Ishikawa (cell line): ENCODE measurements at regions not wholly inside any gene's neighbourhood (a gene's known extent, or its start where the extent isn't known, plus 50 kb on each side); places are given as distances from the start of the nearest gene placed in this dataset.

Experiments used
- CEBPB ChIP-seq: IDR thresholded peaks from 2 replicates; pipeline ENCODE4 v1.6.1; 2012
- CREB1 ChIP-seq: IDR thresholded peaks from 2 replicates; pipeline ENCODE4 v1.6.1; 2012; ENCODE audit warnings: low read depth
- EGR1 ChIP-seq: IDR thresholded peaks from 2 replicates; pipeline ENCODE4 v1.6.1; 2012
- EP300 ChIP-seq: IDR thresholded peaks from 2 replicates; pipeline ENCODE4 v1.6.1; 2012; ENCODE audit warnings: borderline replicate concordance
- FOXM1 ChIP-seq: IDR thresholded peaks from 2 replicates; pipeline ENCODE4 v1.6.1; 2012; ENCODE audit warnings: low read depth, borderline replicate concordance
- NFIC ChIP-seq: IDR thresholded peaks from 2 replicates; pipeline ENCODE4 v1.6.1; 2012
- RAD21 ChIP-seq: IDR thresholded peaks from 2 replicates; pipeline ENCODE4 v1.6.1; 2012; ENCODE audit warnings: low read depth
- REST ChIP-seq: IDR thresholded peaks from 2 replicates; pipeline ENCODE4 v1.6.1; 2012; ENCODE audit warnings: low read depth, mild to moderate bottlenecking
- TAF1 ChIP-seq: IDR thresholded peaks from 2 replicates; pipeline ENCODE4 v1.6.1; 2012; ENCODE audit warnings: low read depth, mild to moderate bottlenecking
- TCF12 ChIP-seq: IDR thresholded peaks from 2 replicates; pipeline ENCODE4 v1.6.1; 2012; ENCODE audit warnings: low read depth
- TEAD4 ChIP-seq: IDR thresholded peaks from 2 replicates; pipeline ENCODE4 v1.6.1; 2012
- USF1 ChIP-seq: IDR thresholded peaks from 2 replicates; pipeline ENCODE4 v1.6.1; 2012
- YY1 ChIP-seq: IDR thresholded peaks from 2 replicates; pipeline ENCODE4 v1.6.1; 2012; ENCODE audit warnings: low read depth
- ZBTB7A ChIP-seq: IDR thresholded peaks from 2 replicates; pipeline ENCODE4 v1.6.1; 2012; ENCODE audit warnings: low read depth
- TF ChIP-seq, protein P1 (sequence below): IDR thresholded peaks from 2 replicates; pipeline ENCODE4 v1.6.1; 2012

GRCh38 chr5:167503926-167504720 lies 787.3 kb upstream of the WWC1 start:
- TF ChIP-seq USF1 (no peak), FOXM1 (no peak), ZBTB7A (no peak), EGR1 (no peak)

- no peak for TF ChIP-seq CREB1
- TF ChIP-seq, protein P1, sequence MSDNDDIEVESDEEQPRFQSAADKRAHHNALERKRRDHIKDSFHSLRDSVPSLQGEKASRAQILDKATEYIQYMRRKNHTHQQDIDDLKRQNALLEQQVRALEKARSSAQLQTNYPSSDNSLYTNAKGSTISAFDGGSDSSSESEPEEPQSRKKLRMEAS: no peak
- TF ChIP-seq FOXM1: no peak
- no peak for TF ChIP-seq EGR1
- no peak for TF ChIP-seq TCF12
- no peak for TF ChIP-seq TEAD4
- TF ChIP-seq USF1: no peak
- TF ChIP-seq REST: no peak
Measured at GRCh38 chr5:167507463-167508233, 783.8 kb upstream of the WWC1 start.

- TF ChIP-seq TCF12 (no peak), TAF1 (no peak), CEBPB (no peak), EP300 (no peak), REST (no peak), RAD21 (no peak), CREB1 (no peak), TEAD4 (no peak), NFIC (no peak), FOXM1 (no peak)
- TF ChIP-seq, protein P1: no peak
Measured at GRCh38 chr5:167509076-167509475, 782.4 kb upstream of the WWC1 start.

DNA sequence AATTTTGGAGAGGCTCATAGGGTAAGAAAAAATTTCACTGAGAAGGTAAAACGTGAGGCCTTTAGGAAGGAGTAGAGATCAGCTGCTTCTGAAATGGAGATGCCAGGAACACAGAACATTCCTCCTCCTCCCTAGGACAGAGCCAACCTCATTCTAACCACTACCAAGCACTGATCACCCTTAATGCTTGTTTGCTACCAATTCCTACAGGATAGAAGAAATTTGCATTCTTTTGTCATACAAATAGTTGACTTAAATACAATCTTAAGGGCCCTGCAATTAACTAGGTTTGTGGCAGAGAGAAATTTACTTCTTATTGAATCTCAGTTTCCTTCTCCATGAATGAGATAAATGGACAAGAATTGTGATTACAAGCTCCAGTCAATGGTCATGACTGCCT lies 780.2 kb upstream of the WWC1 start:
- no peak for TF ChIP-seq ZBTB7A
- TF ChIP-seq, protein P1: no peak
- TF ChIP-seq YY1: no peak
- no peak for TF ChIP-seq CREB1
- TF ChIP-seq REST: no peak
- no peak for TF ChIP-seq RAD21
- no peak for TF ChIP-seq TAF1
- no peak for TF ChIP-seq TCF12
- TF ChIP-seq USF1: no peak
- no peak for TF ChIP-seq EP300
- no peak for TF ChIP-seq CEBPB
- no peak for TF ChIP-seq FOXM1
- TF ChIP-seq TEAD4: no peak
- no peak for TF ChIP-seq EGR1
- TF ChIP-seq NFIC: no peak
